Neuronal stem cell (in vitro differentiated cells): ENCODE measurements at regions not wholly inside any gene's neighbourhood (a gene's known extent, or its start where the extent isn't known, plus 50 kb on each side); places are given as distances from the start of the nearest gene placed in this dataset.
A peak's percentile ranks its signal among the peaks of the same experiment; 100 is the strongest.

Experiments
- DNase-seq: peaks from one replicate; pipeline ENCODE4 v3.0.0-alpha.2; 2013; ENCODE audit warnings: low spot score
- H2AFZ ChIP-seq: one replicate; pipeline ENCODE4 v1.6.1; 2013; ENCODE audit warnings: mild to moderate bottlenecking, low read length, inconsistent platforms
- H2AK5ac ChIP-seq: 2 replicates; pipeline ENCODE4 v1.6.1; 2013; ENCODE audit warnings: low read depth, mild to moderate bottlenecking, inconsistent platforms, low read length, moderate library complexity, mixed read lengths
- H2BK120ac ChIP-seq: 2 replicates; pipeline ENCODE4 v1.6.1; 2013; ENCODE audit warnings: low read depth, mild to moderate bottlenecking, inconsistent platforms, low read length, moderate library complexity, mixed read lengths
- H2BK12ac ChIP-seq: one replicate; pipeline ENCODE4 v1.6.1; 2013; ENCODE audit warnings: low read length, inconsistent platforms
- H2BK15ac ChIP-seq: 2 replicates; pipeline ENCODE4 v1.6.1; 2013; ENCODE audit warnings: mild to moderate bottlenecking, low read length, inconsistent platforms, mixed read lengths
- H2BK5ac ChIP-seq: one replicate; pipeline ENCODE4 v1.6.1; 2013; ENCODE audit warnings: inconsistent platforms, mild to moderate bottlenecking, low read length, moderate library complexity
- H3K14ac ChIP-seq: one replicate; pipeline ENCODE4 v1.6.1; 2013; ENCODE audit warnings: low read length, inconsistent platforms
- H3K18ac ChIP-seq: 2 replicates; pipeline ENCODE4 v1.6.1; 2013; ENCODE audit warnings: low read length, inconsistent platforms
- H3K23ac ChIP-seq: 2 replicates; pipeline ENCODE4 v1.6.1; 2013; ENCODE audit warnings: low read depth, mild to moderate bottlenecking, mixed read lengths, low read length, inconsistent platforms; ENCODE audit not compliant: poor library complexity
- H3K27ac ChIP-seq: replicated peaks from 3 replicates; pipeline ENCODE4 v1.5.1; 2013; ENCODE audit warnings: low read length, inconsistent platforms
- H3K27me3 ChIP-seq, 3 experiments: 2 replicates each; pipeline ENCODE4 v1.6.1; 2013; ENCODE audit warnings: low read length in 3 of 3, mild to moderate bottlenecking in 2 of 3, inconsistent platforms in 1 of 3, low read depth in 1 of 3, mixed read lengths in 1 of 3, moderate library complexity in 1 of 3; ENCODE audit not compliant: control insufficient read depth in 3 of 3, insufficient read depth in 3 of 3
- H3K36me3 ChIP-seq, 2 donors: replicated peaks in 1 of 2; 2 replicates each; pipeline ENCODE4 v1.6.1; 2013; ENCODE audit warnings: low read length in 2 of 2; ENCODE audit not compliant: control insufficient read depth in 2 of 2, insufficient read depth in 2 of 2
- H3K4ac ChIP-seq: 2 replicates; pipeline ENCODE4 v1.6.1; 2013; ENCODE audit warnings: inconsistent platforms, mild to moderate bottlenecking, low read length, moderate library complexity
- H3K4me1 ChIP-seq, 2 donors: 1 replicate in 1 of 2; 2 replicates in 1 of 2; pipeline ENCODE4 v1.6.1; 2013; ENCODE audit warnings: low read length in 2 of 2, low read depth in 1 of 2; ENCODE audit not compliant: control insufficient read depth in 2 of 2, insufficient read depth in 1 of 2
- H3K4me2 ChIP-seq: one replicate; pipeline ENCODE4 v1.6.1; 2013; ENCODE audit warnings: mild to moderate bottlenecking, low read length, inconsistent platforms; ENCODE audit not compliant: insufficient read depth, poor library complexity, severe bottlenecking
- H3K4me3 ChIP-seq, 2 donors: 2 replicates each; pipeline ENCODE4 v1.5.1; 2013; ENCODE audit warnings: low read length in 2 of 2, mild to moderate bottlenecking in 2 of 2, inconsistent platforms in 1 of 2, moderate library complexity in 1 of 2
- H3K79me1 ChIP-seq: one replicate; pipeline ENCODE4 v1.6.1; 2013; ENCODE audit warnings: low read depth, mild to moderate bottlenecking, inconsistent platforms, low read length, moderate library complexity
- H3K9ac ChIP-seq: one replicate; pipeline ENCODE4 v1.6.1; 2013; ENCODE audit warnings: mild to moderate bottlenecking, low read depth, low read length, inconsistent platforms; ENCODE audit not compliant: poor library complexity
- H3K9me3 ChIP-seq, 2 donors: replicated peaks in 1 of 2; 2 replicates each; pipeline versions ENCODE3 to v1.6.1; 2013; ENCODE audit warnings: low read length in 2 of 2, mild to moderate bottlenecking in 2 of 2, inconsistent platforms in 1 of 2, low read depth in 1 of 2, mixed read lengths in 1 of 2, moderate library complexity in 1 of 2; ENCODE audit not compliant: control insufficient read depth in 2 of 2, insufficient read depth in 1 of 2
- H4K8ac ChIP-seq: one replicate; pipeline ENCODE4 v1.6.1; 2013; ENCODE audit warnings: low read depth, mild to moderate bottlenecking, inconsistent platforms, low read length, moderate library complexity
- H4K91ac ChIP-seq: one replicate; pipeline ENCODE4 v1.6.1; 2013; ENCODE audit warnings: low read length, low read depth, mild to moderate bottlenecking, inconsistent platforms; ENCODE audit not compliant: poor library complexity
- WGBS, 2 donors: extraction: QIAGEN DNeasy Blood & Tissue Kit; methylation state at CpG; one replicate each; pipeline ENCODE4 v1.1.7; 2013; ENCODE audit warnings: missing lambda C conversion rate in 2 of 2, mixed read lengths in 1 of 2; ENCODE audit not compliant: insufficient read length in 2 of 2, insufficient replicate concordance in 1 of 2; ENCODE audit errors: extremely low coverage in 2 of 2; 5-methylcytosine and 5-hydroxymethylcytosine counted together

- Histone ChIP-seq H2BK120ac (no peak overlapping the region), H3K36me3 (no peaks in the 10 kb centered on the region), H3K9ac (no peak overlapping the region), H3K4me3 (no peak overlapping the region), H3K27me3 (no peaks in the 10 kb centered on the region), H4K91ac (no peak overlapping the region), H2BK15ac (no peak overlapping the region), H2BK12ac (no peak overlapping the region), H3K4me1 (no peaks in the 10 kb centered on the region), H3K23ac (no peak overlapping the region), H3K27ac (no peak overlapping the region), H2BK5ac (no peak overlapping the region), H3K79me1 (no peaks in the 10 kb centered on the region), H3K18ac (no peak overlapping the region), H2AFZ (no peak overlapping the region), H3K14ac (no peak overlapping the region), H3K9me3 (peaks cover 0 to 6% of the 10 kb centered on the region in 2 donors), H3K4ac (no peak overlapping the region), H2AK5ac (no peak overlapping the region), H3K4me2 (no peak overlapping the region), H4K8ac (no peak overlapping the region)
- DNase-seq = no peak
- no CpG with 5 or more reads among the region's 3 CpGs for WGBS, 2 donors
Observed at GRCh38 chr3:74564560-74564959, 49.9 kb downstream of the CNTN3 start.

DNA sequence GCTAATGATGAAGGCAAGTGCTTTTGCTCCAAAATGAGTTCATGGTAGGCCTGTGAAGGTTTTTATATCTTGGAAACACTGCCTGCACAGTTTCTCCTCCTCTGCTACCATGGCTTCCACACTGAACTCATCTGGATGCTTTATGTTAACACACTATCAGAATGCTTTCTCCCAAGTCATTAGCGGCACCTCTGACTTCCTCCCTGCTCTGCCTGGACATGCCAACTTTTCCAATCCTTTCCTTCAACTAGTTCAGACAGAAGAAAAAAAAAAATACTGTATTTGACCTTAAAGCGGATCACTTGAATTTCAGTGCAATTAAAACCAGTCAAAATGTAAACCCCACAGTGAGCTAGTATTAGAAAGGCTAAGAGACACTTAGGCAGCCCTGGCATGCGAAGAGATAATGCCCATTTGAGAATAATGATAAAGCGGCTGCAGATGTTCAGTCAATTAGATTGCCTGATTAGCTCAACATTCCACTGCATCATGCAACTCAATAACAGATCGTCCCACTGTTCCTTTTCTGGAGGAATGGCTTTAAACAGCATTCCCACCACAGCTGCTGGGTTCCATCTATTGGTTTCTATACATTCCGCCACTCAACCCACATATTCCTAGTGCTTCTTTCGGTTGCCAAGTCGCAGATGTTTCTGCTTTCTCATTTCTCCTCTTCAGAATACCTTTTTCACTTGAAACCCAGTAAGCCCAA lies 51.7 kb downstream of the CNTN3 start:
- Histone ChIP-seq H3K27ac (no peak overlapping the region), H3K4ac (no peak overlapping the region), H3K9me3 (peaks cover 0 to 6% of the 10 kb centered on the region in 2 donors), H2AK5ac (no peak overlapping the region), H4K8ac (no peak overlapping the region), H4K91ac (no peak overlapping the region), H3K18ac (no peak overlapping the region), H3K4me1 (no peaks in the 10 kb centered on the region), H3K36me3 (no peaks in the 10 kb centered on the region), H3K23ac (no peak overlapping the region), H2BK5ac (no peak overlapping the region), H2BK120ac (no peak overlapping the region), H2BK15ac (no peak overlapping the region), H3K27me3 (no peaks in the 10 kb centered on the region), H3K9ac (no peak overlapping the region), H3K4me3 (no peak overlapping the region), H3K4me2 (no peak overlapping the region), H3K79me1 (no peaks in the 10 kb centered on the region), H2BK12ac (no peak overlapping the region), H2AFZ (no peak overlapping the region), H3K14ac (no peak overlapping the region)
- no CpG with 5 or more reads among the region's 8 CpGs for WGBS, 2 donors
- no peak for DNase-seq

GRCh38 chr3:74561881-74562280 lies 52.6 kb downstream of the CNTN3 start:
- no peaks in the 10 kb centered on the region for H3K27me3 ChIP-seq
- H3K23ac ChIP-seq = no peak overlapping the region
- H2BK12ac ChIP-seq = no peak overlapping the region
- no peak overlapping the region for H2BK15ac ChIP-seq
- no peak for DNase-seq
- no peak overlapping the region for H3K4me2 ChIP-seq
- no peak overlapping the region for H4K91ac ChIP-seq
- no peak overlapping the region for H3K14ac ChIP-seq
- H3K9me3 ChIP-seq = peaks cover 0 to 8% of the 10 kb centered on the region in 2 donors
- no peak overlapping the region for H2BK120ac ChIP-seq
- no peak overlapping the region for H2AFZ ChIP-seq
- H4K8ac ChIP-seq = no peak overlapping the region
- no peaks in the 10 kb centered on the region for H3K36me3 ChIP-seq
- H3K9ac ChIP-seq = no peak overlapping the region
- H3K4me3 ChIP-seq = no peak overlapping the region
- H3K27ac ChIP-seq = no peak overlapping the region
- no peak overlapping the region for H2AK5ac ChIP-seq
- no peak overlapping the region for H3K4ac ChIP-seq
- no peak overlapping the region for H3K18ac ChIP-seq
- no peak overlapping the region for H2BK5ac ChIP-seq
- H3K79me1 ChIP-seq = no peaks in the 10 kb centered on the region
- no CpG with 5 or more reads among the region's 2 CpGs for WGBS, 2 donors
- H3K4me1 ChIP-seq = no peaks in the 10 kb centered on the region

GRCh38 chr3:74559261-74559660 lies 55.2 kb downstream of the CNTN3 start:
- Histone ChIP-seq H3K9ac (no peak overlapping the region), H3K27me3 (no peaks in the 10 kb centered on the region), H2BK5ac (no peak overlapping the region), H2BK12ac (no peak overlapping the region), H2BK120ac (no peak overlapping the region), H3K4me1 (no peaks in the 10 kb centered on the region), H3K36me3 (no peaks in the 10 kb centered on the region), H3K18ac (no peak overlapping the region), H3K9me3 (peaks cover 0 to 8% of the 10 kb centered on the region in 2 donors), H4K8ac (no peak overlapping the region), H3K4me2 (no peak overlapping the region), H3K4ac (no peak overlapping the region), H3K27ac (no peak overlapping the region), H3K79me1 (no peaks in the 10 kb centered on the region), H4K91ac (no peak overlapping the region), H3K14ac (no peak overlapping the region), H2AK5ac (no peak overlapping the region), H2BK15ac (no peak overlapping the region), H2AFZ (no peak overlapping the region), H3K4me3 (no peak overlapping the region), H3K23ac (no peak overlapping the region)
- DNase-seq = peak; percentile 1
- no CpG with 5 or more reads among the region's 5 CpGs for WGBS, 2 donors
